Uterus (tissue), 3 donors: ENCODE measurements at regions not wholly inside any gene's neighbourhood (a gene's known extent, or its start where the extent isn't known, plus 50 kb on each side); places are given as distances from the start of the nearest gene placed in this dataset.

Source experiments
- DNase-seq, 2 donors: peaks; one replicate each; pipeline ENCODE4 v3.0.0-alpha.2; 2019 to 2020
- H3K27ac ChIP-seq, 2 donors: fragments of 200-600 bp; sonication (generic); 1 replicate in 1 of 2; 2 replicates in 1 of 2; pipeline ENCODE4 v1.5.1; 2016 to 2018
- H3K27me3 ChIP-seq, 2 donors: fragments of 200-600 bp; sonication (generic); one replicate each; pipeline ENCODE4 v1.5.1; 2018 to 2019; ENCODE audit warnings: control low read depth in 1 of 2
- H3K36me3 ChIP-seq, 2 donors: fragments of 200-600 bp; sonication (generic); one replicate each; pipeline ENCODE4 v1.5.1; 2019; ENCODE audit warnings: control low read depth in 1 of 2
- H3K4me1 ChIP-seq, 2 donors: fragments of 200-600 bp; sonication (generic); one replicate each; pipeline ENCODE4 v1.5.1; 2018 to 2019; ENCODE audit warnings: control low read depth in 1 of 2
- H3K4me3 ChIP-seq, 2 donors: fragments of 200-600 bp; sonication (generic); 1 replicate in 1 of 2; 2 replicates in 1 of 2; pipeline ENCODE4 v1.5.1; 2018 to 2019; ENCODE audit warnings: mild to moderate bottlenecking in 1 of 2
- H3K9me3 ChIP-seq, 2 donors: fragments of 200-600 bp; sonication (generic); one replicate each; pipeline ENCODE4 v1.5.1; 2019; ENCODE audit warnings: control low read depth in 1 of 2
- POLR2A ChIP-seq, 2 donors: fragments of 450-650 bp; IDR thresholded peaks; one replicate each; pipeline ENCODE4 v1.6.1; 2016; ENCODE audit warnings: antibody characterized with exemption in 2 of 2, mild to moderate bottlenecking in 1 of 2, moderate library complexity in 1 of 2
- intact Hi-C: fragments of 100-400 bp; cut with DNase I; formaldehyde crosslinking; loops from one replicate; pipeline ENCODE4 v1.15.1; 2023; ENCODE audit warnings: low total_unique reads
- TF ChIP-seq, protein P1 (sequence below), 4 experiments: fragments of 200-600 bp in 2 of 4; fragments of 450-650 bp in 2 of 4; sonication (generic) in 2 of 4; IDR thresholded peaks; one replicate each; pipeline ENCODE4 v1.5.1; 2016 to 2019; ENCODE audit warnings: antibody characterized with exemption in 4 of 4, mild to moderate bottlenecking in 2 of 4, moderate library complexity in 1 of 4
- donor health status: DM: yes; HTN: yes; CAD: no.

GRCh38 chr7:127447326-127447945, 54.9 kb upstream of the ZNF800 start:
- Histone ChIP-seq H3K27me3 (no peaks in the 10 kb centered on the region), H3K36me3 (no peaks in the 10 kb centered on the region), H3K9me3 (peaks cover 0 to 11% of the 10 kb centered on the region in 2 donors), H3K4me3 (no peak overlapping the region), H3K27ac (no peak overlapping the region), H3K4me1 (no peaks in the 10 kb centered on the region)
- intact Hi-C loops, result no loop called here
- no peak for DNase-seq
- TF ChIP-seq, protein P1, sequence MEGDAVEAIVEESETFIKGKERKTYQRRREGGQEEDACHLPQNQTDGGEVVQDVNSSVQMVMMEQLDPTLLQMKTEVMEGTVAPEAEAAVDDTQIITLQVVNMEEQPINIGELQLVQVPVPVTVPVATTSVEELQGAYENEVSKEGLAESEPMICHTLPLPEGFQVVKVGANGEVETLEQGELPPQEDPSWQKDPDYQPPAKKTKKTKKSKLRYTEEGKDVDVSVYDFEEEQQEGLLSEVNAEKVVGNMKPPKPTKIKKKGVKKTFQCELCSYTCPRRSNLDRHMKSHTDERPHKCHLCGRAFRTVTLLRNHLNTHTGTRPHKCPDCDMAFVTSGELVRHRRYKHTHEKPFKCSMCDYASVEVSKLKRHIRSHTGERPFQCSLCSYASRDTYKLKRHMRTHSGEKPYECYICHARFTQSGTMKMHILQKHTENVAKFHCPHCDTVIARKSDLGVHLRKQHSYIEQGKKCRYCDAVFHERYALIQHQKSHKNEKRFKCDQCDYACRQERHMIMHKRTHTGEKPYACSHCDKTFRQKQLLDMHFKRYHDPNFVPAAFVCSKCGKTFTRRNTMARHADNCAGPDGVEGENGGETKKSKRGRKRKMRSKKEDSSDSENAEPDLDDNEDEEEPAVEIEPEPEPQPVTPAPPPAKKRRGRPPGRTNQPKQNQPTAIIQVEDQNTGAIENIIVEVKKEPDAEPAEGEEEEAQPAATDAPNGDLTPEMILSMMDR (IDR thresholded peaks at IDR 0.05), result no peak
- no peak for TF ChIP-seq POLR2A (IDR thresholded peaks at IDR 0.05)

- TF ChIP-seq, protein P1 (IDR thresholded peaks at IDR 0.05), result no peak
- no peak for TF ChIP-seq POLR2A (IDR thresholded peaks at IDR 0.05)
- Histone ChIP-seq H3K4me3 (no peak overlapping the region), H3K27ac (no peak overlapping the region), H3K4me1 (no peaks in the 10 kb centered on the region), H3K27me3 (no peaks in the 10 kb centered on the region), H3K36me3 (no peaks in the 10 kb centered on the region), H3K9me3 (peaks cover 0 to 11% of the 10 kb centered on the region in 2 donors)
- DNase-seq, result no peak
- intact Hi-C loops, result no loop called here
Measured at GRCh38 chr7:127446842-127447241, 54.3 kb upstream of the ZNF800 start.
